MCF 10A (cell line): ENCODE measurements at regions not wholly inside any gene's neighbourhood (a gene's known extent, or its start where the extent isn't known, plus 50 kb on each side); places are given as distances from the start of the nearest gene placed in this dataset.

Source experiments
- BruUV-seq: library from RNA; stranded (reverse); fragments of 400-500 nt; replicated peaks from 2 replicates; lab custom pipeline; 2021; lab: Mats Ljungman, UMichigan
- CTCF ChIA-PET: fragments of 300-600 bp; sonication (Branson Sonifier 250); formaldehyde crosslinking; extraction: SDS; loops from one replicate; lab custom pipeline; 2021; ENCODE audit warnings: antibody characterized with exemption, inconsistent platforms; lab: Yijun Ruan, JAX
- POLR2A ChIA-PET: fragments of 300-600, 350-650 bp; sonication (Branson Sonifier 250); formaldehyde crosslinking; extraction: SDS; loops from one replicate; lab custom pipeline; 2020; ENCODE audit warnings: antibody characterized with exemption, inconsistent platforms; lab: Yijun Ruan, JAX
- DNase-seq: peaks from one replicate; pipeline ENCODE4 v3.0.0-alpha.2; 2018; ENCODE audit not compliant: unreplicated experiment
- H3K27ac Mint-ChIP-seq: one replicate; pipeline ENCODE4 v1.8.0; 2022; ENCODE audit warnings: mild to moderate bottlenecking, low read depth, mixed read lengths; ENCODE audit not compliant: unreplicated experiment
- H3K27me3 Mint-ChIP-seq: one replicate; pipeline ENCODE4 v1.8.0; 2022; ENCODE audit warnings: mixed read lengths; ENCODE audit not compliant: insufficient read depth, unreplicated experiment
- H3K36me3 Mint-ChIP-seq: one replicate; pipeline ENCODE4 v1.8.0; 2022; ENCODE audit warnings: mild to moderate bottlenecking, moderate library complexity, mixed read lengths; ENCODE audit not compliant: insufficient read depth, unreplicated experiment
- H3K4me1 Mint-ChIP-seq: one replicate; pipeline ENCODE4 v1.8.0; 2022; ENCODE audit warnings: mixed read lengths; ENCODE audit not compliant: insufficient read depth, unreplicated experiment
- H3K4me3 Mint-ChIP-seq: one replicate; pipeline ENCODE4 v1.8.0; 2022; ENCODE audit warnings: mild to moderate bottlenecking, moderate library complexity, mixed read lengths; ENCODE audit not compliant: unreplicated experiment
- H3K9me3 Mint-ChIP-seq: one replicate; pipeline ENCODE4 v1.8.0; 2022; ENCODE audit warnings: mixed read lengths; ENCODE audit not compliant: unreplicated experiment
- intact Hi-C: fragments of 100-400 bp; cut with micrococcal nuclease; formaldehyde crosslinking; loops from 2 replicates; pipeline ENCODE4 v1.14.1; 2022
- TF ChIP-seq, protein P1 (sequence below): fragments of 200-600 bp; IDR thresholded peaks from one replicate; pipeline ENCODE4 v1.8.0; 2022; ENCODE audit warnings: antibody characterized with exemption, mild to moderate bottlenecking; ENCODE audit not compliant: unreplicated experiment

DNA sequence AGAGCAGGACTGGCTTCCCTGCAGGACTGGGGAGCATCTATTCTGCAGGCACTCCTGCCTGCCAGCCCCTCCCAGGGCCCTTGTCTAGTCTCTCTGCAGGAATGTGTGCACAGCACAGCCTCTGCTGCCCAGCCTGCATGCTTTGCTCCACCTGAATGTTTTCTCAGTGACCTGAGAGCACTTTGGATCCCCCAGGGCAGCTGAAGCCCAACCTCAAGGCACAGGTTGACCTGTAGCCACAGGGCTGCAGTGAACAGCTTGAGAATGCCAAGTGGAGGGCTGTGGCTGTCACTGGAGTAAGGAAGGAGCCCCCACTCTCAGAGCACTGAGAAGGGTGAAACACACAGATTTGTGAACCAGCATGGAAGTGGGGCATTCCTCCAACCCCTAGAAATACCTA lies 760.2 kb downstream of the STIM2 start:
- Mint-ChIP-seq H3K9me3 (no peaks in the 10 kb centered on the region), H3K36me3 (no peaks in the 10 kb centered on the region), H3K27ac (no peak overlapping the region), H3K27me3 (no peaks in the 10 kb centered on the region), H3K4me3 (no peak overlapping the region), H3K4me1 (peaks cover 5% of the 10 kb centered on the region)
- POLR2A ChIA-PET = no interaction called here
- DNase-seq = no peak
- CTCF ChIA-PET = no interaction called here
- intact Hi-C loops = no loop called here
- TF ChIP-seq, protein P1, sequence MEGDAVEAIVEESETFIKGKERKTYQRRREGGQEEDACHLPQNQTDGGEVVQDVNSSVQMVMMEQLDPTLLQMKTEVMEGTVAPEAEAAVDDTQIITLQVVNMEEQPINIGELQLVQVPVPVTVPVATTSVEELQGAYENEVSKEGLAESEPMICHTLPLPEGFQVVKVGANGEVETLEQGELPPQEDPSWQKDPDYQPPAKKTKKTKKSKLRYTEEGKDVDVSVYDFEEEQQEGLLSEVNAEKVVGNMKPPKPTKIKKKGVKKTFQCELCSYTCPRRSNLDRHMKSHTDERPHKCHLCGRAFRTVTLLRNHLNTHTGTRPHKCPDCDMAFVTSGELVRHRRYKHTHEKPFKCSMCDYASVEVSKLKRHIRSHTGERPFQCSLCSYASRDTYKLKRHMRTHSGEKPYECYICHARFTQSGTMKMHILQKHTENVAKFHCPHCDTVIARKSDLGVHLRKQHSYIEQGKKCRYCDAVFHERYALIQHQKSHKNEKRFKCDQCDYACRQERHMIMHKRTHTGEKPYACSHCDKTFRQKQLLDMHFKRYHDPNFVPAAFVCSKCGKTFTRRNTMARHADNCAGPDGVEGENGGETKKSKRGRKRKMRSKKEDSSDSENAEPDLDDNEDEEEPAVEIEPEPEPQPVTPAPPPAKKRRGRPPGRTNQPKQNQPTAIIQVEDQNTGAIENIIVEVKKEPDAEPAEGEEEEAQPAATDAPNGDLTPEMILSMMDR = no peak
- no TSS peak for BruUV-seq

DNA sequence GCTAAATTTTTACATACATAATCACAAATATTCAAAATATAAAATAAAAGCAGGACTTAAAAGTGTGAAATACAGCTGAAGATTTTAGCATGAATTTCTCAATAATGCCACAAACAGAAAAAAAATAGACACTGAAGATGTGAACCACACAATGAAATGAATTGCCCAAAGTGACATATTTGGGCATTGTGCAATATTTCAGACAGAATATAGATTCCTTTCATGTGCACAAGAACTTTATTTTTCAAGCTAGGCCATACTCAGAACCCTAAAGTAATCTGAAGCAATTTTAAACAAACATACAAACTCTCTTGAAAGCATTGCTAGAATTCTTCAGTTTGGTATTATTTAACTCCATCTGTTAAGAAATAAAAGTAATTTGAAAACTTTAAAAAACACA lies 764.1 kb downstream of the STIM2 start:
- no peaks in the 10 kb centered on the region for H3K9me3 Mint-ChIP-seq
- TF ChIP-seq, protein P1 = no peak
- H3K4me3 Mint-ChIP-seq = no peak overlapping the region
- no peak for DNase-seq
- no peaks in the 10 kb centered on the region for H3K27me3 Mint-ChIP-seq
- H3K4me1 Mint-ChIP-seq = no peaks in the 10 kb centered on the region
- intact Hi-C loops = no loop called here
- H3K36me3 Mint-ChIP-seq = no peaks in the 10 kb centered on the region
- ChIA-PET CTCF (no interaction called here), POLR2A (no interaction called here)
- no TSS peak for BruUV-seq
- H3K27ac Mint-ChIP-seq = no peak overlapping the region

DNA sequence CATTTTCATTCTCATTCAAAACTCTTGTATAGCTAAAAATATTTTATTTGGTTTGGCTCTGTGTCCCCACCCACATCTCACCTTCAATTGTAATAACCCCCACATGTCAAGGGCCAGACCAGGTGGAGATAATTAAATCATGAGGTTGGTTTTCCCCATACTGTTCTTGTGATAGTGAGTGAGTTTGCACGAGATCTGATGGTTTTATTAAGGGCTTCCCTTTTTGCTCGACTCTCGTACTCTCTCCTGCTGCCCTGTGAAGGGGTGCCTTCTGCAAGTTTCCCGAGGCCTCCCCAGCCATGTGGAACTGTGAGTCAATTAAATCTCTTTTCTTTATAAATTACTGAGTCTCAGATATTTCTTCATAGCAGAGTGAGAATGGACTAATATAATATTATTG lies 768.0 kb downstream of the STIM2 start:
- Mint-ChIP-seq H3K9me3 (no peaks in the 10 kb centered on the region), H3K4me1 (peaks cover 5% of the 10 kb centered on the region), H3K27ac (no peak overlapping the region), H3K27me3 (no peaks in the 10 kb centered on the region), H3K36me3 (no peaks in the 10 kb centered on the region), H3K4me3 (no peak overlapping the region)
- intact Hi-C loops = no loop called here
- CTCF ChIA-PET = no interaction called here
- POLR2A ChIA-PET = no interaction called here
- TF ChIP-seq, protein P1 = no peak
- DNase-seq = no peak
- BruUV-seq = no TSS peak

DNA sequence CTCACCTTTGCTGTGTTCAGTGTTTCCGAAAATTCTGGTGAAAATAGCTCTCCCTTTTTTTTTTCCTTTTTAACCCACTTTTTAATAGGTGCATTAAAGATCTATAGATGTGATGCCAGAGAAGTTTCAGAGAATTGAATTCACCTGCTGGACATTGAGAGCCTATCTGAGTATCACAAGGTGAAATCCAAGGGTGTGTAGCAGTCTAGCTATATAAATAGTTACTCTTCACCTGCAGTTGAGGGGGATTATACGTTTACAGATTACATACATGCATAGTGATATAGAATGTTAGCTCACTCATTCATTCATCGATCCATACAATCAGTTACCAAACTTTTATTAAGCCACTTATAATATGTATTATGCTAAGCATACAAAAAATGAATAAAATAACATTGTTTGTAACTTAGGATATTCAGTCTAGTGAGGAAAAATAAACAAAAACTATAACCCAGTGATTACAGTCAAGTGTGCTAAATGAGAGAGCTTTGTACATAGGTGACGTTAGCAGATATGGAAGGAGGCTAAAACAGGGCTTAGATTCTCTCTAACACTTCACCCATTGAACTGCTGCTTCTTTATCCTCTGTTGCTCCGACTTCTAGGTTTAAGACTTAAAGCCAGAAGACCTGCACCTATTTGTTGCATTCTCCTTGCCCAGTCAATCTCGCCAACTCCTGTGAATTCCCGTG lies 769.0 kb downstream of the STIM2 start:
- no peaks in the 10 kb centered on the region for H3K36me3 Mint-ChIP-seq
- H3K4me1 Mint-ChIP-seq = peaks cover 5% of the 10 kb centered on the region
- no peaks in the 10 kb centered on the region for H3K27me3 Mint-ChIP-seq
- H3K9me3 Mint-ChIP-seq = no peaks in the 10 kb centered on the region
- H3K27ac Mint-ChIP-seq = no peak overlapping the region
- no peak for DNase-seq
- H3K4me3 Mint-ChIP-seq = no peak overlapping the region
- TF ChIP-seq, protein P1 = no peak
- CTCF ChIA-PET = interaction anchor here (0.7 to 1.0 kb wide), 2 partner anchors 185 to 453 kb away, joined by 3 read pairs; no protein-coding TSS in a partner anchor
- POLR2A ChIA-PET = interaction anchor here (0.6 kb wide), 1 partner anchor 81 kb away, joined by 3 read pairs; no protein-coding TSS in a partner anchor
- intact Hi-C loops = loop anchor here (5.0 to 10.0 kb wide), 2 partner anchors 452 to 585 kb away; no protein-coding TSS in a partner anchor
- no TSS peak for BruUV-seq
